SJSA1 (cell line): ENCODE measurements at regions not wholly inside any gene's neighbourhood (a gene's known extent, or its start where the extent isn't known, plus 50 kb on each side); places are given as distances from the start of the nearest gene placed in this dataset.

Experiments used
- DNase-seq, 2 experiments: peaks; one replicate each; pipeline ENCODE4 v3.0.0-alpha.2; 2015 to 2020; ENCODE audit warnings: low spot score in 2 of 2, low read depth in 1 of 2
- H3K27ac ChIP-seq: fragments of 250-450 bp; sonication (Bioruptor Pico); 2 replicates; pipeline ENCODE4 v1.5.1; 2020; ENCODE audit warnings: mild to moderate bottlenecking, moderate library complexity
- H3K27me3 ChIP-seq: fragments of 250-450 bp; sonication (Bioruptor Pico); replicated peaks from 2 replicates; pipeline ENCODE4 v1.5.1; 2020; ENCODE audit warnings: mild to moderate bottlenecking, moderate library complexity
- H3K36me3 ChIP-seq: fragments of 250-450 bp; sonication (Bioruptor Pico); 2 replicates; pipeline ENCODE4 v1.5.1; 2020; ENCODE audit warnings: mild to moderate bottlenecking
- H3K4me1 ChIP-seq: fragments of 250-450 bp; sonication (Bioruptor Pico); replicated peaks from 2 replicates; pipeline ENCODE4 v1.6.1; 2021; ENCODE audit warnings: mild to moderate bottlenecking
- H3K4me3 ChIP-seq: fragments of 250-450 bp; sonication (Bioruptor Pico); 2 replicates; pipeline ENCODE4 v1.5.1; 2020; ENCODE audit warnings: mild to moderate bottlenecking
- H3K9me3 ChIP-seq: fragments of 250-450 bp; sonication (Bioruptor Pico); replicated peaks from 2 replicates; pipeline ENCODE4 v1.5.1; 2020; ENCODE audit warnings: mild to moderate bottlenecking

DNA sequence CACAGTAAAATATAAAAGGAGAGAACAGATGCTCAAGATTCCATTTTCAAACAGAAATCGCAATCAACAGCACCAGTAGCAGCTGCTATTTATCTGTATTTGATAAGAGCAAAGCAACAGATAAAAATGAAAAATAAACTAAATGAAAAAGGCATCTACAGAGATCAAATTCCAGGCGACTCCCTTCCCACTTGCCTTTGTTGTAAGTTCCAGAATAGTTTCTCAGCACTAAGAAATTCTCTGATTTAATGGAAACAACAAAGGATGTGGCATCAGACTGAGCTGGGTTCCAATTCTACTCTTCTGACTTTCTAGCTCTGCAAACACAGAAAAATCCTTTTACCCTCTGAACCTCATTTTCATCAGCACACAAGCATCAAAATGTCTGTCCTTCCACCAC lies 110.8 kb upstream of the MME start:
- Histone ChIP-seq H3K27ac (no peak overlapping the region), H3K27me3 (no peaks in the 10 kb centered on the region), H3K4me1 (no peaks in the 10 kb centered on the region), H3K36me3 (no peaks in the 10 kb centered on the region), H3K9me3 (no peaks in the 10 kb centered on the region), H3K4me3 (no peak overlapping the region)
- no peak for DNase-seq

GRCh38 chr3:154967090-154967489 lies 113.0 kb upstream of the MME start:
- Histone ChIP-seq H3K27ac (no peak overlapping the region), H3K9me3 (no peaks in the 10 kb centered on the region), H3K4me1 (no peaks in the 10 kb centered on the region), H3K4me3 (no peak overlapping the region), H3K27me3 (no peaks in the 10 kb centered on the region), H3K36me3 (no peaks in the 10 kb centered on the region)
- no peak for DNase-seq

GRCh38 chr3:154956815-154957214 lies 123.3 kb upstream of the MME start:
- no peak overlapping the region for H3K4me3 ChIP-seq
- no peaks in the 10 kb centered on the region for H3K36me3 ChIP-seq
- H3K9me3 ChIP-seq, result no peaks in the 10 kb centered on the region
- DNase-seq, result no peak
- H3K4me1 ChIP-seq, result no peaks in the 10 kb centered on the region
- H3K27me3 ChIP-seq, result no peaks in the 10 kb centered on the region
- H3K27ac ChIP-seq, result no peak overlapping the region

DNA sequence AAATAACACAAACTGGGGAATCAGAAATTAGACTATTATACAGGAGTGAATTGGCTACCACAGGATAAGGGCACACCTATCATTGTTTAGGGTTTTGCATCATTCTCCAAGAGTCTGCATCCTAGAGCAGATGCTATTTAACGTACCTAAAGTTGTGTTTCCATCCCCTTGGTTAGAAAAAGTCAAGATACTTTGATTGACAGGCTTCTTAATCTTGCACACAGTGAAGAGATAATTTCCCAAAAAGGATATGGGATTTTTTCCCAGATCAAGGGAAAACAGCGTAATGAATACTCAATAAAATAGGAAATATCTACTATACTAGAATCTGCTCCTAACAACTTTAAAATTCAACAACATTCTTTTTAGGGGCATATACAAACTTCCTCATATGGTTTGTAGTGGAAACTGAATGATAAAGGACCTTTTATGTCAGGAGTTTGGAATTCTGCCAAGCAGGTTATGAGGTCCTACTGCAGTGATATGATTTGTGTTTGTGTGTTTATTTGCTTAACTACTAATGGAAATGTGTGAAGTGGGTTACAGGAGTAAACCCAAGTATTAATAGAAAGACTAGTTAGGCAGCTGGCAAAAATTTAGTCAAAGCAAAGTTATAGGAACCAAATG lies 124.1 kb upstream of the MME start:
- H3K27ac ChIP-seq, result no peak overlapping the region
- no peaks in the 10 kb centered on the region for H3K4me1 ChIP-seq
- H3K27me3 ChIP-seq, result no peaks in the 10 kb centered on the region
- H3K36me3 ChIP-seq, result no peaks in the 10 kb centered on the region
- no peak overlapping the region for H3K4me3 ChIP-seq
- no peak for DNase-seq
- no peaks in the 10 kb centered on the region for H3K9me3 ChIP-seq

- H3K27ac ChIP-seq, result no peak overlapping the region
- peak in 1 of 2 experiments; percentile 16 for DNase-seq
- H3K4me3 ChIP-seq, result no peak overlapping the region
- no peaks in the 10 kb centered on the region for H3K27me3 ChIP-seq
- no peaks in the 10 kb centered on the region for H3K9me3 ChIP-seq
- no peaks in the 10 kb centered on the region for H3K36me3 ChIP-seq
- no peaks in the 10 kb centered on the region for H3K4me1 ChIP-seq
These were observed 125.4 kb upstream of the MME start for GRCh38 chr3:154954757-154955156.

DNA sequence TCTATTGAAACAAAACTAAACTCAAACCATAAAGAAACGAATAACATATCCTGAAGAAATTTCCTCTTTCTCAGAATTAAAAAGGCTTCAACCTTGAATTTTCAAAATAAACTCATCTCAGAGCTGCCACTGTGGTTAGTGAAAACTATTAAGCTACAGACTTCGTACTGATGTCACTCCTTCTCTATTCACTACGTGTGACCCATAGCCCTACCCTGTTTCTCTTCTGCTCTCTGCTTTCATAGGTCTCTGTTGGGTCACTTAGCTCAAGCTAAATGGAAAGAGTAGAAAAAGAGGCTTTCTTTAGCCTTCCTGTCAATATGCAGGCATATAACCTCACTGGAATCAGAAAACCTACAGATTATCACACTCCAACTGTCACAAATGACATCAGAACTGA lies 126.6 kb upstream of the MME start:
- no peaks in the 10 kb centered on the region for H3K9me3 ChIP-seq
- H3K4me1 ChIP-seq, result no peaks in the 10 kb centered on the region
- no peak for DNase-seq
- H3K27ac ChIP-seq, result no peak overlapping the region
- H3K36me3 ChIP-seq, result no peaks in the 10 kb centered on the region
- no peak overlapping the region for H3K4me3 ChIP-seq
- H3K27me3 ChIP-seq, result no peaks in the 10 kb centered on the region

DNA sequence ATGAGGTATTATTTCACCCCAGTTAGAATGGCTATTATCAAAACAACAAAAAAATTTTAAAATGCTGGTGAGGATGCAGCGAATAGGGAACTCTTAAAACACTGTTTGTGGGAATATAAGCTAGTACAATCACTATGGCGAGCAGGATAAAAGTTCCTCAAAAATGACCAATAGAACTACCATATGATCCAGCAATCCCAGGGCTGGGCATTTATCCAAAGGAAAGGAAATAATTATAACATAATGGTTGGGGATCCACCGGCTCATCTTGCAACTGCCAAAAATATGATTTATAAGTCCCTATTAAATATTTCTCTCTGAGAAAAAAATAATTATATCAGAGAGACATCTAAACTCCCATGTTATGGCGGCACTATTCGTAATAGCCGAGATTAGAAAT lies 127.6 kb upstream of the MME start:
- Histone ChIP-seq H3K9me3 (no peaks in the 10 kb centered on the region), H3K4me1 (no peaks in the 10 kb centered on the region), H3K27ac (no peak overlapping the region), H3K4me3 (no peak overlapping the region), H3K27me3 (no peaks in the 10 kb centered on the region), H3K36me3 (no peaks in the 10 kb centered on the region)
- no peak for DNase-seq

DNA sequence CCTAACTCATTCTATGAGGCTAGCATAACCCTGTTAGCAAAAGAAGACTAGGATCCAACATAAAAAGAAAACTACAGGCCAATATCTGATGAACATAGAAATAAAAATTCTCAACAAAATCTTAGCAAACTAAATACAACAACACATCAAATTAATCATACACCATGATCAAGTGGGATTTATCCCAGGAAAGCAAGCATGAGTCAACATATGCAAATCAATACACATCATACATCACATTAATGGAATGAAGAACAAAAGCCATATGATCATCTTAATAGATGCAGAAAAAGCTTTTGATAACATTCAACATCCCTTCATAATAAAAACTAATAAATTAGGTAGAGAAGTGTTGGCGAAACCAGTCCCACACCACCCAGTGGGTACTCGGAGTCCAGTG lies 136.1 kb upstream of the MME start:
- Histone ChIP-seq H3K9me3 (no peaks in the 10 kb centered on the region), H3K4me3 (no peak overlapping the region), H3K36me3 (no peaks in the 10 kb centered on the region), H3K27ac (no peak overlapping the region), H3K4me1 (no peaks in the 10 kb centered on the region), H3K27me3 (no peaks in the 10 kb centered on the region)
- no peak for DNase-seq

GRCh38 chr3:154942827-154943226 lies 137.3 kb upstream of the MME start:
- Histone ChIP-seq H3K27me3 (no peaks in the 10 kb centered on the region), H3K4me3 (no peak overlapping the region), H3K27ac (no peak overlapping the region), H3K36me3 (no peaks in the 10 kb centered on the region), H3K4me1 (no peaks in the 10 kb centered on the region), H3K9me3 (no peaks in the 10 kb centered on the region)
- DNase-seq, result no peak

DNA sequence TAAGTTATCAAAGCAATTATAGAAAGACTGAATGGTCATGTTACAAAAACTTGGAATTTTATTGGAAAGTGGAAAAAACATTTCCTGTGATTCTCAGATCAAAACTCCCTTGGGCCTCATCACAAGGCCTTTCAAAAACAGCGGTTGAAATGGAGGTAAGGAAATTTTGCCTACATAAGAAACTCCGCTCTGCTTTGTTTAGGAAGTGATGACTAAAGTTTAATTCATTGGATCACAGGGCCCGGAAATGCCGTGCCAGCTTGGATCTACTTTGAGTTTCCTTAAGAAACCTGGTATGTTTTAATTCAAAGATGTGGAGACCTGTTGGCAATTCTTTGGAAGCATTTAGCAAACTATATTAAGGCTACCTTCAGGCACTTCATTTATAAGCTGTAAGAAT lies 143.9 kb upstream of the MME start:
- DNase-seq, result no peak
- Histone ChIP-seq H3K27me3 (no peaks in the 10 kb centered on the region), H3K9me3 (no peaks in the 10 kb centered on the region), H3K27ac (no peak overlapping the region), H3K4me1 (no peaks in the 10 kb centered on the region), H3K36me3 (no peaks in the 10 kb centered on the region), H3K4me3 (no peak overlapping the region)

DNA sequence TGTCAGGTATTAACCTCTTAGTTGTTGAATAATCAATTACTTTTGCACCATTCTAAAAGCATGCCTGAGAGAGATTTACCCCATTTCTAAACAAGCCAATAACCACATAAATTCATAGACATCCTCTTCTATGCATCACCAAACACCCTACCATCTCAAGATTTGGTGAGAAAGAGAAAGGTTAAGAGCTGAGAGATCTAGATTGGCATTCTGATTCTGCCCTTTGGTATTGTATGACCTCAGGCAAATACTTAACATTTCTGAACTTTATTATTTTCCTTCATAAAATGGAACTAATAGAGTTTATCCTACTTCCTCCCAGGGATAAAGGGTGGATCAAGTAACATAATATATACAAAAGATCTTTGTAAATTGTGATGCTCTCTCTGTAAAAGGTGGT lies 146.5 kb upstream of the MME start:
- DNase-seq, result no peak
- Histone ChIP-seq H3K4me1 (no peaks in the 10 kb centered on the region), H3K27ac (no peak overlapping the region), H3K4me3 (no peak overlapping the region), H3K9me3 (no peaks in the 10 kb centered on the region), H3K27me3 (no peaks in the 10 kb centered on the region), H3K36me3 (no peaks in the 10 kb centered on the region)

DNA sequence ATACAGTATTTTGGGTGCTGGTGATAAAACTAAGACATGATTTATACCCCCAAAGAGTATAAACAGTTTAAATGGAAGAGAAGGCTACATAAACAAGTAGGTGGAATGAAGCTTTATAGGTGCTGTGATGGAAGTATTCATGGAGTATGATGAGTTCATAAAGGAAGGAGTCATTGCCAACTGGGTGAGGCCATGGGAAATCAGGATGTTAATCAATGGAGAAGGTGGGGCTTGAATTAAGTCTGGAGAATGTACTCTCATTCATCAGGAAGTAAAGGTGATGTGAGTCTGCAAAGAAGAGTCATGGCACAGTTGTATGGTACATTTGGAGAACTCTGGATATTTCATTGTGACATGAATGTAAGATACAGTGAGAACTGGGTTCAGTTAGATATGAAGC lies 147.5 kb upstream of the MME start:
- Histone ChIP-seq H3K27ac (no peak overlapping the region), H3K4me1 (no peaks in the 10 kb centered on the region), H3K4me3 (no peak overlapping the region), H3K9me3 (no peaks in the 10 kb centered on the region), H3K27me3 (no peaks in the 10 kb centered on the region), H3K36me3 (no peaks in the 10 kb centered on the region)
- DNase-seq, result no peak

- H3K27ac ChIP-seq, result no peak overlapping the region
- no peaks in the 10 kb centered on the region for H3K27me3 ChIP-seq
- H3K4me1 ChIP-seq, result no peaks in the 10 kb centered on the region
- no peak overlapping the region for H3K4me3 ChIP-seq
- H3K36me3 ChIP-seq, result no peaks in the 10 kb centered on the region
- no peak for DNase-seq
- H3K9me3 ChIP-seq, result no peaks in the 10 kb centered on the region
These were observed 148.6 kb upstream of the MME start for GRCh38 chr3:154931484-154931883.

DNA sequence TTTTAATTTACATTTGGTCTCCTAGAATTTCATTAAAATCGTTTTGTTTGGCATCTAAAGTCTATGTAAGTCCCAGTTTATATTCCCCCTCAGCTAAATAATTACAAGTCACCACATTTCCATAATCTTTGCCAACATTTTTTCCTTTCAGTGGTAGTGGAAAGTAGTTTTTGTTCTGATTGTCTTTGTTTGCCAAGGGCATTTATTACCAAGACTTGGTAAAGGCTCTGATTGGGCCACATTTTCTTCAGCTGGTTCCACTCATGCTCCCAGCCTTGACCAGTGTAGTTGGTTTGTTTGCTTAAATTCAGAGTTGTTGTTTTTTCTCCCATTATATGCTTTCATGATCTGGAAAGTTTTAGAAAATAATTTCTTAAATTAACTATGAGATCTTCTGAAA lies 153.4 kb upstream of the MME start:
- H3K4me3 ChIP-seq, result no peak overlapping the region
- H3K9me3 ChIP-seq, result no peaks in the 10 kb centered on the region
- DNase-seq, result no peak
- H3K27ac ChIP-seq, result no peak overlapping the region
- H3K36me3 ChIP-seq, result no peaks in the 10 kb centered on the region
- H3K4me1 ChIP-seq, result no peaks in the 10 kb centered on the region
- H3K27me3 ChIP-seq, result no peaks in the 10 kb centered on the region

DNA sequence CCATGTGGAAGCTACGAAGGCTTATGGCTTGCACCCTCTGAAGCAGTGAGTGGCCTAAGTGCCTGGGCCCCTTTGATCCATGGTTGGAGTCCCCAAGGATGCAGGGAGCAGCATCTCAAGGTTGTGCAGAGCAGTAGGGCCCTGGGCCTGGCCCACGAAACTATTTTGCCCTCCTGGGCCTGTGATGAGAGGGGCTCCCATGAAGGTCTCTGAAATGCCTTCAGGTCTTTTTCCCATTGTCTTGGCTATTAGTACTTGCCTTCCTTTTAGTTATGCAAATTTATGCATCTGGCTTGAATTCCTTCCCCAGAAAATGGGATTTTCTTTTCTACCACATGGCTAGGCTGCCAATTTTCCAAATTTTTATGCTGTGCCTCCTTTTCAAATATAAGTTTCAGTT lies 158.8 kb upstream of the MME start:
- no peaks in the 10 kb centered on the region for H3K27me3 ChIP-seq
- H3K36me3 ChIP-seq, result no peaks in the 10 kb centered on the region
- no peaks in the 10 kb centered on the region for H3K9me3 ChIP-seq
- H3K27ac ChIP-seq, result no peak overlapping the region
- no peaks in the 10 kb centered on the region for H3K4me1 ChIP-seq
- DNase-seq, result no peak
- H3K4me3 ChIP-seq, result no peak overlapping the region
